ENCODE measurements at regions not wholly inside any gene's neighbourhood (a gene's known extent, or its start where the extent isn't known, plus 50 kb on each side); places are given as distances from the start of the nearest gene placed in this dataset.
"Not testable (repeated sequence)": the region's sequence is repeated elsewhere in the genome, so short reads cannot be mapped to it uniquely, and the experiment has no call there.

GRCh38 chr7:79531905-79532664 lies 78.6 kb upstream of the MAGI2 start:
- DNase-seq = no peak

DNA sequence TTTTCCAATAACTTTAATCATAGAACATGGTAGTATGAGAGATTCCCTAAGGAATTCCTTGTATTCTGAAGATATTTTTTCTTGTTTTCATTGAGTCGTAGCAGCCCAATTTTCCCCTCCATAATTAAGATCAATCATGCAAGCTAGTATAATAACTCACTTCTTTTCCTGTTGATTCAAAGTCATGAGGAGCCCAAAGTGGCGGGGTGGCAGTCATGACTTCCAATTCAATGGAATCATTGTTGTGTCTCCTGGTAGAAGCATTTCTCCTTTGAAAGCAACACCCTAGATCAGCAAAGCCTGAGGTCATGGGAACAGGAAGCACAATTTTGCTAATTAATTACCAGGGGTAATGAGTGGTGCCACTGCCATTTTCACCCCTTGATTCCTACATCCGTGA lies 77.6 kb upstream of the MAGI2 start:
- no peak for DNase-seq

DNA sequence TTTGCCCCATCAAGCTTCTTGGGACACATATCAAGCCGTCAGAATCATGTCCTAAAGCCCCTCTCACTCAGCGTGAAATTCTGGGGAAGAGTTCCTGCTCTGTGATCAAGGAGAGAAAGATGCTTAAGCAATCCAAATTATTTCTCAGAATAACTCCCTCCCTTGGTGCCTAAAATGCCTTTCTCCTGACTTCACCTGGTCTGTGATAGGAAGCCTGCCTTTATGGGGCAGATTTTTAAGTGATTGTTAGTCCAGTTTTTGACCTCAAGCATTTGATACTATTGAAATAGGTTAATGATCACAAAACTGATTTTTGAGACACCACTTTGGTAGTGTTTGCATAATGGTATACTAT lies 76.4 kb upstream of the MAGI2 start:
- no peak for DNase-seq

GRCh38 chr7:79529214-79529880 lies 75.9 kb upstream of the MAGI2 start:
- DNase-seq = peak; percentile 17

DNA sequence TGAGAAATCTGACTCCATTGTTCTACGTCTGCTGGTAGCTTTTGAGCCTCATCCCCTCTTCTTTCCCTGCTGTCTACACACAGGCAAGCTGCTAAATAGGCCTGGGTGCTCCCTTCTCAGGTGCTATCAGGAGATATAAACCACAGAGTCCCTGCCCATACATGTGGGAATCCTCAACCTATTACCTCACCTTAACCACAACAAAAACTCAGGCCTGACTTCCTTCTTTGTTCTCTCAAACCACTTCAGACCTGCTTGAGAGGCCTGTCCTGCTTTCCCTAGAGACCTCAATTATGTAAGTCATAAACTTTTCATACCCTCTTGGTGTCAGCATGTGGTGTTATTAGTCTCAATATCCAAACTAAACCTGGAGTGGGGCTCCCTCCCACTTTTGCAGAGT lies 75.0 kb upstream of the MAGI2 start:
- peak; percentile 74 for DNase-seq

- DNase-seq = no peak
These were observed 70.6 kb upstream of the MAGI2 start for GRCh38 chr7:79524048-79524447.

GRCh38 chr7:79523436-79523835 lies 70.0 kb upstream of the MAGI2 start:
- DNase-seq = no peak

DNA sequence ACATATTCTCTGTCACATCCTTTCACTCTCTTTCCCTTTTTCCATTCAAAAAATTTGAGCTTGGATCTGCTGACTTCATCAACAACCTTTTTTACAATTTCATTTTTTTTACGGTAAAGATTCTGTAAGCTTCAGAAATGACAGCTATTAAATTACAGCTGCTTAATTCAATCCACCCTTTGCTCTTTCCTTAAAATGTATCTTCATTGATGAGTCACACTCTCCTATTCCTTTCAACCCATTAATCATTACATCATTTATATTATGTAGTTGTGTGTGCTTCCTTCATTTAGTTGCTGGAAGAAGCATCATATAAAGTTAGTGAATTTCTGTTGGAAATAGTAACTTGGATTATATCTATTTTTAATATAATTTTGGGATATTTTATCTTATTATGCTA lies 67.1 kb upstream of the MAGI2 start:
- no peak for DNase-seq

DNA sequence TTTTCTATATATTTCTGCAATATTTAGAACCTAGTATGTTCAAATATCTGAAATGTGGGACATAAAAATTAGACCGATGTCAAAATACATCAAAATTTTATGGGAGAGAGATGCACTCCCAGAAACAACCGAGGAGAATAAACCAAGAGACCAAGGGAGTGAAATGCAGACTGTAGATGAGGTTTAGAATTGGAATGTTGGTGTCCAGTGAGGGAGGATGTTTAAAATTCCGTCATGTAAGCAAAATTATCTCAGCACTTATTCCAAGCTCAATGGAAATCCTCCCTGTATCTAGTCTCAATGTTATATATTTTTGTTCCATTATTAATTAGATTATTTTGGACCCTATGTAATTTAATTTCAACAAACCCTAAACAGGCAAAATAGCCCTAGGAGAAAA lies 61.9 kb upstream of the MAGI2 start:
- DNase-seq = no peak

- no peak for DNase-seq
These were observed 59.8 kb upstream of the MAGI2 start for GRCh38 chr7:79513261-79513660.

GRCh38 chr7:79512261-79512660 lies 58.8 kb upstream of the MAGI2 start:
- no peak for DNase-seq

DNA sequence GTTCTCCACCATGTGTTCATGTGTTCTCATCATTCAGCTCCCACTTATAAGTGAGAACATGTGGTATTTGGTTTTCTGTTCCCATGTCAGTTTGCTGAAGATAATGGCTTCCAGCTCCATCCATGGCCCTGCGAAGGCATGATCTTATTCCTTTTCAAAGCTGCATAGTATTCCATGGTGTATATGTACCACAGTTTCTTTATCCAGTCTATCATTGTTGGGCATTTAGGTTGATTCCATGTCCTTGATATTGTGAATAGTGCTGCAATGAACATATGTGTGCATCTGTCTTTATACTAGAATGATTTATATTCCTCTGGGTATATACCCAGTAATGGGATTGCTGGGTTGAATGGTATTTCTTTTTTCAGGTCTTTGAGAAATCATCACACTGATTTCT lies 57.6 kb upstream of the MAGI2 start:
- DNase-seq = not testable (repeated sequence)

DNA sequence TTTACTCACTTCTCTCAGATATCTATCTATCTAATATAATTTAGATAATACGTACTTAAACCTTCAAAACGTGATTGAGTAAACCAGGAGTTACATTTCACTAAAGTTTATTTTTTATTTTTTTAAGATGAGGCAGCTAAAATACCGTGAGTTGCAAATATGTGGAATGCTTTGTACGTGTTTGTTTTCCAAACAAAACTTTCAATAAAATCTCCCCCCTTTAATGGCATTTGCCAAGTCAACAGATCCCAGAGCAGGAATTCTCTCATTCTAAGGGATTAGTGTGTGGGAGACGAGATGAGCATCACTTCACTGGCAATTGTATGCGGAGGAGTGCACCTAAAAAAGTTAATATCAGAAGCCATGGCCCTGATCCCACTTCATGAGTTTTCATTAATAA lies 53.7 kb upstream of the MAGI2 start:
- no peak for DNase-seq

DNA sequence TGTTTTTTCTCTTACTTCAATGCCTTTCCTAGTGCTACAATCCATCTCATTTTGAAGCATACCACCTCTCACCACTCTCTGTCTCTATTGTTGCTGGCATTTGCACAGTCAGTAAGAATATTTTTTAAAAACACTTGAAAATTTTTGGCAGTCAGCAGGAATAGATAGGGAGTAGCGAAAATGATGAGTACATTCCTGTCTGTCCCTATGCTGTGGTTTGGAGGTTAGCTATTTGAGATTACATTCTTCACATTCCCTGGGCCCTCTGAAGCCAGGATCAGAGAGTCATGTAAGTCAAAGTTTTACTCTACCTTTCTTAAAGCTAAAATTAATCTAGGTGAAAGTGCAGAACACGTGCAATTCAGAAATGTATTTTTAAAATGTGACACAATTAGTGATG lies 53.0 kb upstream of the MAGI2 start:
- no peak for DNase-seq

GRCh38 chr7:79504607-79505389 lies 51.3 kb upstream of the MAGI2 start:
- no peak for DNase-seq

Data from DMS79 treated with DMSO at 0.1 percent for 48 hours (cell line).